ENCODE measurements at regions not wholly inside any gene's neighbourhood (a gene's known extent, or its start where the extent isn't known, plus 50 kb on each side); places are given as distances from the start of the nearest gene placed in this dataset.

- intact Hi-C loops (cut with DNase I), result no loop called here
- no peak for DNase-seq (ENCODE audit: extremely low spot score)
- TF ChIP-seq POLR2AphosphoS5 (IDR thresholded peaks at IDR 0.05), result no peak
- TF ChIP-seq EP300 (IDR thresholded peaks at IDR 0.05), result no peak
- no peak for TF ChIP-seq POLR2A (IDR thresholded peaks at IDR 0.05; ENCODE audit: low read depth)
- TF ChIP-seq CTCF (IDR thresholded peaks at IDR 0.05), result no peak
- Histone ChIP-seq H3K36me3 (no peaks in the 10 kb centered on the region), H3K27ac (replicated peaks in 1 of 4) (no peak overlapping the region), H3K4me3 (no peak overlapping the region), H3K4me1 (peaks cover 0 to 6% (median 0%) of the 10 kb centered on the region in 4 donors), H3K9me3 (no peaks in the 10 kb centered on the region), H3K27me3 (no peaks in the 10 kb centered on the region)
- 82% methylated on average over 5 of the region's 5 CpGs for WGBS
These were observed 72.9 kb upstream of the PMFBP1 start for GRCh38 chr16:72244853-72245252.

- no peak for TF ChIP-seq POLR2A (IDR thresholded peaks at IDR 0.05; ENCODE audit: low read depth)
- TF ChIP-seq POLR2AphosphoS5 (IDR thresholded peaks at IDR 0.05), result no peak
- Histone ChIP-seq H3K27ac (replicated peaks in 1 of 4) (no peak overlapping the region), H3K4me1 (peaks cover 0 to 6% (median 0%) of the 10 kb centered on the region in 4 donors), H3K9me3 (no peaks in the 10 kb centered on the region), H3K4me3 (no peak overlapping the region), H3K27me3 (no peaks in the 10 kb centered on the region), H3K36me3 (no peaks in the 10 kb centered on the region)
- no peak for DNase-seq (ENCODE audit: extremely low spot score)
- intact Hi-C loops (cut with DNase I), result loop anchor here (2.0 kb wide), 1 partner anchor 223 kb away; no protein-coding TSS in a partner anchor
- 96% methylated on average over 5 of the region's 5 CpGs for WGBS
These were observed 71.7 kb upstream of the PMFBP1 start for GRCh38 chr16:72243621-72244020.

GRCh38 chr16:72242757-72243156 is 70.8 kb upstream of the PMFBP1 start:
- Histone ChIP-seq H3K36me3 (no peaks in the 10 kb centered on the region), H3K4me1 (peaks cover 0 to 6% (median 0%) of the 10 kb centered on the region in 4 donors), H3K27ac (replicated peaks in 1 of 4) (no peak overlapping the region), H3K27me3 (no peaks in the 10 kb centered on the region), H3K4me3 (no peak overlapping the region), H3K9me3 (no peaks in the 10 kb centered on the region)
- no peak for TF ChIP-seq POLR2AphosphoS5 (IDR thresholded peaks at IDR 0.05)
- no peak for TF ChIP-seq EP300 (IDR thresholded peaks at IDR 0.05)
- no peak for TF ChIP-seq POLR2A (IDR thresholded peaks at IDR 0.05; ENCODE audit: low read depth)
- TF ChIP-seq CTCF (IDR thresholded peaks at IDR 0.05), result no peak
- no peak for DNase-seq (ENCODE audit: extremely low spot score)
- intact Hi-C loops (cut with DNase I), result loop anchor here (2.0 kb wide), 1 partner anchor 224 kb away; no protein-coding TSS in a partner anchor
- WGBS, result 92% methylated on average over 4 of the region's 4 CpGs

GRCh38 chr16:72241930-72242329 is 70.0 kb upstream of the PMFBP1 start:
- no peaks in the 10 kb centered on the region for H3K27me3 ChIP-seq
- H3K4me1 ChIP-seq, result peaks cover 0 to 6% (median 0%) of the 10 kb centered on the region in 4 donors
- 37% methylated on average over 7 of the region's 7 CpGs for WGBS
- no peak overlapping the region for H3K27ac ChIP-seq (replicated peaks in 1 of 4)
- TF ChIP-seq POLR2AphosphoS5 (IDR thresholded peaks at IDR 0.05) (no peak), CTCF (IDR thresholded peaks at IDR 0.05) (peak; percentile 56 to 68 (median 57)), EP300 (IDR thresholded peaks at IDR 0.05) (no peak)
- intact Hi-C loops (cut with DNase I), result loop anchor here (2.0 kb wide), 1 partner anchor 225 kb away; no protein-coding TSS in a partner anchor
- no peaks in the 10 kb centered on the region for H3K9me3 ChIP-seq
- H3K36me3 ChIP-seq, result no peaks in the 10 kb centered on the region
- no peak overlapping the region for H3K4me3 ChIP-seq
- no peak for DNase-seq (ENCODE audit: extremely low spot score)

- no peak for DNase-seq (ENCODE audit: extremely low spot score)
- Histone ChIP-seq H3K9me3 (no peaks in the 10 kb centered on the region), H3K4me1 (peaks cover 0 to 6% (median 0%) of the 10 kb centered on the region in 4 donors), H3K27me3 (no peaks in the 10 kb centered on the region), H3K27ac (replicated peaks in 1 of 4) (no peak overlapping the region), H3K36me3 (no peaks in the 10 kb centered on the region), H3K4me3 (no peak overlapping the region)
- WGBS, result 5% methylated on average over 1 of the region's 1 CpG
- intact Hi-C loops (cut with DNase I), result no loop called here
- no peak for TF ChIP-seq CTCF (IDR thresholded peaks at IDR 0.05)
- TF ChIP-seq POLR2A (IDR thresholded peaks at IDR 0.05; ENCODE audit: low read depth), result no peak
- TF ChIP-seq EP300 (IDR thresholded peaks at IDR 0.05), result no peak
- TF ChIP-seq POLR2AphosphoS5 (IDR thresholded peaks at IDR 0.05), result no peak
These were observed 69.1 kb upstream of the PMFBP1 start for GRCh38 chr16:72241008-72241407.

Measured in esophagus muscularis mucosa (tissue), 4 donors.